ENCODE measurements at regions not wholly inside any gene's neighbourhood (a gene's known extent, or its start where the extent isn't known, plus 50 kb on each side); places are given as distances from the start of the nearest gene placed in this dataset.

- ATAC-seq: no peak
- intact Hi-C loops (cut with DNase I): no loop called here
These were observed 158.5 kb downstream of the DHX15 start for GRCh38 chr4:24425863-24426262.

GRCh38 chr4:24423670-24424069, 160.7 kb downstream of the DHX15 start:
- DNase-seq (ENCODE audit: missing footprints) (no peak), ATAC-seq (no peak)
- intact Hi-C loops (cut with DNase I): no loop called here

More at GRCh38 chr4:24425863-24426262, 158.5 kb downstream of the DHX15 start:
- no peak for DNase-seq (ENCODE audit: missing footprints)

DNA sequence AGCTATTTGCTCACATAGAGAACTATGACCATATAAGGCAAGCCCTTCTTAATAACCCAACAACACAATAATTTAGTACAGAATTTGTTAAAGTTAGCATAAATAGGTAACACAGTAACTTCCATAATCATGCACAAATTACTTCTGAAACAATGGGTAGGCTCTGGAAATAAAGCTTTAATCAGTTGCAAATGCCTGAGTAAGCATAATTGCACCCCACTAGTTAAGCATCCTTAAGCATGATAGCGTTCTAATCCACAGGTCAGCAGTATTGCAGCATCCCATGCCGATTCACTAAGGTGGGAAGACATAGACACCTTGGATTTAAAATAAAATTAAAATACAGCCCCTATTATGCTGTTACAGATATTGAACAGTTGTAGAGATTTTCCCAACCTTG, 161.7 kb downstream of the DHX15 start:
- ATAC-seq (no peak), DNase-seq (ENCODE audit: missing footprints) (no peak)
- intact Hi-C loops (cut with DNase I): no loop called here

DNA sequence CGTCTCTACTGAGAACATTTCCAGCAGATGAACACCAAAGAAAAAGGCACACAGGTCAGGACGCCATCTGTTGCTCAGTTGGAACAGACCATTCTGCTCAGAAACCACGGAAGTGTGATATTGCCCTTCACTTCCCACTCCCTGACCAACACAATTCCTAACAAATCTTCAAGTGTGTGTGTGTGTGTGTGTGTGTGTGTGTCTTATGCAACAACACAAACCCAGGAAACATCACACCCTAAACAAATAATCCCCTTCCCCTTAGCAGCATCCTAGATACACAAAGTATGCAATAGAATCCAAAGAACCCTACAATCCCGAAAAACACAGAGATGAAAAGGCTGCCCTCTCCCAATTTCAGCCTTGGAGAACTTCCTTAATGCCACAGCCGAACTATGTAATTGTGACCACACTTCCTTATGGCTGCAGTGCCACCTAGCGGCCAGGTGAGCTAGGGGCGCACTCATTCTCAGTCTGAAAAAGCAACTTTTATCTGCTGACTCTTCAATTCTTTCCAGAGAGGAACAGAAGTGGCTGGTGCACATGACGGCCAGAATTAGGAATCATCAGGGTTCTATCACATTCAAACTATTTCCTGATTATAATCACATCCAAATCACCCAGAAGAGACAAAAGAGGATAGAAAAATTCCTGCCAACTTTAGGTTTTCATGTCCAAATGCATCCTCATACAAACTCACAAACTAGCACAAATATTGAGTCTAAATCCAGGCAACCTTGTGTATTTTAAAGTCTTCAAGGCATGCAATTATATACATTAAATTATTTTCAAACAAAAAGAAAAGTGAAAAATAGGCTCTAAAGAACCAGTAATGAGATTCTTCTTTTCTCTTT, 164.9 kb downstream of the DHX15 start:
- peak; percentile 88 for ATAC-seq

GRCh38 chr4:24417206-24417605, 167.1 kb downstream of the DHX15 start:
- intact Hi-C loops (cut with DNase I): loop anchor here (5.0 kb wide), 4 partner anchors 170 to 1050 kb away; no protein-coding TSS in a partner anchor
- DNase-seq (ENCODE audit: missing footprints): no peak
- no peak for ATAC-seq

More for the DNA sequence above, 164.9 kb downstream of the DHX15 start:
- intact Hi-C loops (cut with DNase I): loop anchor here (2.0 to 5.0 kb wide), 5 partner anchors 172 to 1052 kb away; no protein-coding TSS in a partner anchor
- DNase-seq (ENCODE audit: missing footprints): peak; percentile 86

DNA sequence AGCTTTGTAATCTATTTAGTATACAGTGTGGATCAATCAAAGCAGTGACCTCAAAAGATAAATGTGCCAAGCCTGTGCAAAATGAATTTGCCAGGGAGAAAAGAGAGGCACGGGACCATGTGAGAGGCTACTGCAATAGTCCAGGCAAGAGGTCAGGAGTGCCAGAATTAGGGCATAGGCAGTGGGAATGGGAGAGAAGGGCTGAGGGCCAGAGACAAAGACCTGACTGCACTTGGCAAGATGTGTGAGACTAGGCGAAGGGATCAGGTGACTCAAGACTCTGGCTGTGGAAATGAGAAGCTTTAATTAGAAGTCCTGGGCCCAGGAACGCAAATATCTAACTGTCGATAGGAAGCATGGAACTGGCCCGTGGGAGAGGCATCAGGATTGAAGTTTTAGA, 168.1 kb downstream of the DHX15 start:
- intact Hi-C loops (cut with DNase I): loop anchor here (5.0 kb wide), 4 partner anchors 169 to 1049 kb away; no protein-coding TSS in a partner anchor
- ATAC-seq (no peak), DNase-seq (ENCODE audit: missing footprints) (no peak)

DNA sequence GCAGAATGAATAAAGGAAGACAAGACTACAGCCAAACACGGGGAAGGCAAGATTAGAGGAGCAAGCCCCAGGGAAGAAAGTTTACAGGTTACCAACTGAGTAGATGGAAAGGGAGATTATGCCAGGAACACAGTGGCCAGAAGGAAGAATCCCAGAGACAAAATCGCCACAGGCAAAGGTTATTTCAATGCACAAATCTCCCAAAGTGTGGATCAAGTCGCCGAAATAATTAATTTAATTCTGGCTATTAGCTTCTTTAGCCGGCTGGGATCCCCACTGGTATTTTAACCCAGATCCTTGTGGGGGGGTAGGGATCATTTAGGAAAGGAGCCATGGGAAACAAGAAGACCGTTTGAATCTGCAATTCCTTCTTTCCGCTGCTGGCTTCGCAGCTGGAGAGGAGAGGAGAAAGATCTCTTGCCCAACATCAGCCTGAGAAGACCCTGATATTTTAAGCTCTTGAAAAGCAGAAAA, 171.0 kb downstream of the DHX15 start:
- intact Hi-C loops (cut with DNase I): no loop called here
- ATAC-seq: no peak

GRCh38 chr4:24411806-24412205, 172.5 kb downstream of the DHX15 start:
- intact Hi-C loops (cut with DNase I): no loop called here
- no peak for ATAC-seq

More for the DNA sequence above, 171.0 kb downstream of the DHX15 start:
- no peak for DNase-seq (ENCODE audit: missing footprints)

DNA sequence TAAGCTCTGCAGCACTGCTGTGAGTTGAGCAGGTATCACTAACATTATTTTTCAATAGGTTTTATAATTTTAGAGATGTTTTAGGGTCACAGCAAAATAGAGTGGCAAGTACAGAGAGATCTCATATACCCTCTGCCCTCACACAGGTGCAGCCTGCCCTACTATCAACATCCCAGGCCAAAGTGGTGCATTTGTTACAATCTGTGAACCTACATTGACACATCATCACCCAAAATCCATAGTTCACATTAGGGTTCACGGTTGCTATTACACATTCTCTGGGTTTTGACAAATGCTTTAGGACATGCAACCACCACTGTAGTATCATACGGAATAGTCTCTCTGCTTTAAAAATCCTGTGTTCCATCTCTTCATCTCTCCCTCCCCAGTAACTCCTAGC, 173.1 kb downstream of the DHX15 start:
- ATAC-seq (no peak), DNase-seq (ENCODE audit: missing footprints) (no peak)
- intact Hi-C loops (cut with DNase I): no loop called here

More at GRCh38 chr4:24411806-24412205, 172.5 kb downstream of the DHX15 start:
- DNase-seq (ENCODE audit: missing footprints): no peak

DNA sequence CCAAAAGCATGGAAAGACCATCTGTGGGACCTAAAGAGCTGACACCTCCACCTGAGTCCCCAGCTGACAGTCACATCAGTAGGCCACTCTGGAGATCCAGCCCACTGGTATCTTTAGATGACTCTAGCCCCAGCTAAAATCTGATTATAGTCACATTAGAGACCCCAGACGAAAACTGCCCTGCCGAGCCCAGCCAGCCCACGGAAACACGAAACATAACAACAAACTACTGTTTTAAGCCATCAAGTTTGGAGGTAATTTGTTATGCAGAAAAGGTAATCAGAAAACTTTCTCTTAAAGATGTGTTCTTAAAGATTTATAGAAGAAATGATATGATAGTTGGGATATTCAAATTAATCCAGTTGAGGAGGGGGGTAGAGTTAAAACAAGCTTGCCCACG, 175.7 kb downstream of the DHX15 start:
- intact Hi-C loops (cut with DNase I): no loop called here

DNA sequence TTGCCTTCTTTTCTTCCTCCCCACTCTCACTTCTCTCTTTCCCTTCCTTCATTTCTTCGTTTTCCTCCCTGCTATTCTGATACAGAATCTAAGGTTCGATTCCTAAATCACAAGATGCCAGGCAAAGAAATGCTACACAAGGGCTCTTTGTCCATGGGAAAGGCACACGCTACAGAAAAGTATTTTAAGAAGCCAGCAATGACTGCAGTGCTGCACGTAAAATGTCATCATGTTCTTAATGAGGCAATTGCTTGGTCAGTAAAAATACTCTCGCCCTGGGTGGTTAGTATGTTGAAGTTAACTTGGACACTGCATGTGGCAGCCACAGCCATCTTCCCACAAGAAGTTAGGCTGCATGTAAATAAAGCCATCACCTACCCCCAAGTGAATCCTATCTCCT, 178.4 kb downstream of the DHX15 start:
- ATAC-seq: no peak
- DNase-seq (ENCODE audit: missing footprints): no peak
- intact Hi-C loops (cut with DNase I): no loop called here

More for the DNA sequence above, 175.7 kb downstream of the DHX15 start:
- ATAC-seq (no peak), DNase-seq (ENCODE audit: missing footprints) (no peak)

GRCh38 chr4:24405341-24405740, 179.0 kb downstream of the DHX15 start:
- ATAC-seq (no peak), DNase-seq (ENCODE audit: missing footprints) (no peak)
- intact Hi-C loops (cut with DNase I): no loop called here

GRCh38 chr4:24404281-24404680, 180.1 kb downstream of the DHX15 start:
- no peak for ATAC-seq
- intact Hi-C loops (cut with DNase I): no loop called here
- DNase-seq (ENCODE audit: missing footprints): no peak

GRCh38 chr4:24403265-24403664, 181.1 kb downstream of the DHX15 start:
- no peak for ATAC-seq
- intact Hi-C loops (cut with DNase I): no loop called here
- no peak for DNase-seq (ENCODE audit: missing footprints)

DNA sequence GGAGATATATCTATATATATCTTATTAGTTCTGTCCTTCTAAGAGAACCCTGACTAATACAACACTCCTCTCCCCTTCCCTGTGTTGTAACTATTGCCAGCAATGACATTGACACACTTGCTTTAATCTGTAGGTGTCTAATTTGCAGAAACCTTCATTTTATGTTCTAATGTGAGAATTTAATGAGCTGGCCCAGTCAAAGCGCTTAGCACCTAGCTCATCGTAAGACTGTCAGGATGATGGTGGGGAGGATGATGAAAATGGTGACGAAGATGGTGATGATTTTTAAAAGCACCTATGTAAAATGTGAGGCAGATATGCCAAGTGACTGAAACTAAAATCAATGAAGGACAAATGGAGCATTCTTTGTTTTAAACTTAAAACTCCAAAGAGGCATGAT, 183.8 kb downstream of the DHX15 start:
- DNase-seq (ENCODE audit: missing footprints): no peak
- intact Hi-C loops (cut with DNase I): no loop called here
- no peak for ATAC-seq

DNA sequence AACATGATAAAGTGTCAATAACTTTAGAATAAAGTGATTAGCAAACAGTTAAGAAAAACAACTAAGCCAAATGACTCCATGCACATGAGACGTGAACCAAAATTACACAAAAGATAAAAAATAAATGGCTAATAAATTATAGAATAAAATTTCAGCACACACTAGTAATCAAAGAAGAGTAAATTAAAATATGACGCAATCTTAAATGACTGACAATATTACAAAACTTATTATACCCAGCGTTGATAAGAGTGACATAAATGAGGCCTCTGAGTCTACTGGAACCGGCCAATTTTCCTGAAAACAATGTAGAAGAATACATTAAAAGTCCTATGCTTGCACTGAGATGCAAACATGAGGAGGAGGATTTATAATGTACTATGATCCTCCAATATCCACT, 187.4 kb downstream of the DHX15 start:
- ATAC-seq: no peak
- intact Hi-C loops (cut with DNase I): no loop called here
- DNase-seq (ENCODE audit: missing footprints): no peak

- DNase-seq (ENCODE audit: missing footprints) (peak; percentile 17), ATAC-seq (no peak)
- intact Hi-C loops (cut with DNase I): no loop called here
These were observed 188.4 kb downstream of the DHX15 start for GRCh38 chr4:24395937-24396336.

DNA sequence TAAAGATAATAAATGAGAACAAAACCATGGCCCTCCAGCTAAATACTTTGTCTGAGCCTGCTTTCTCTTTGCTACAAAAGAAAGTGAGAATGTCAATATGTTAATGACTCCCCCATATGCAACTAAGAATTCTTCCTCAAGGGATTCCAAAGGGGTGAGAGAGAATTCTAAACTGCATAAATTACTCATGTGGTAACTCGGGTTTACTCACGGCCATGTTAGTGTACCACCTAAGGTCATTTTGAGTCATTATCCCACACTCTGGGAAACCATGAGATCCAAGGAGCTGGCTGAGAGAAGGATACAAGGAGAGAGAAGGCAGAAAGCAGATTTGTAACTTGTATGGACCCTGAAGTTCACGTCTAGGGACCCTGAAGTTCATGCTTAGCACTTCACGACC, 190.3 kb downstream of the DHX15 start:
- intact Hi-C loops (cut with DNase I): no loop called here
- ATAC-seq: no peak
- DNase-seq (ENCODE audit: missing footprints): no peak

DNA sequence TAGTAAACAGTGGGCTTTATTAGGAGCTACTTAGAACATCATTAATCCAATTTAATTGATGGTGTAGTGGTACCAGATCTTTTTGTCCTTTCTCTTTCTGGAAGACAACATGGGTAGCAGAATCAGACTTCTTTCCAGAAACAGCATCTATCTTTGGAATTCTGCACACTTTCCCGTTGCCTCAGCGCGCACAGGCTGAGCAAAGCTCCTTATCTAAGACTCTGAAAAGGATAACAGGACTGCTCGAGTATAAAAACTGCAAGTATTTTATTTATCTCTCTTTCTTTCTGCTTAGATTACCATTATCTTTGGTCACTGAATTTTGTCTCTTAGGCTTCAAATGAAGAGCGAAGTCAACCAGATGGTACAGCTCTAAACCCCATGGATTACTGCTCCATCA, 191.7 kb downstream of the DHX15 start:
- DNase-seq (ENCODE audit: missing footprints): no peak
- no peak for ATAC-seq
- intact Hi-C loops (cut with DNase I): no loop called here

DNA sequence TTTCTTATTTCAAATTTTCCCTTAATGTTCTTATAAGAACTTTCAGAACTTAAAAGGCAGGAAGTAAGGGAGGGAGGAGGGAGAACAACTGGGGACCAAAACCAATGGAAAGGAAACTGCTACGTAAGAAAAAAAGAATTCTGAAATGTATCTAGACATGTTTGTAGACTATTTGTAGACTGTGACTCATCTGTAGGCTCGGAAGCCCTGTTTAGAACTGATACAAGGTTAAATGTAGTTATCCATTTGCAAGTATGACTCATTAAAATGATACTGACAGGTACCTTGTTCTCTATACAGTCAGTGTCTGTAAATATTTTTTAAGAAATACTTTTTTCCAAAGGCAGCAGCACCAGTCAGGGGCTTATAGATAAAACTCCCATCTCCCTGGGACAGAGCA, 202.0 kb downstream of the DHX15 start:
- intact Hi-C loops (cut with DNase I): no loop called here
- DNase-seq (ENCODE audit: missing footprints) (no peak), ATAC-seq (no peak)

All from Right ventricle myocardium inferior (tissue), 1 donor.